T-helper 2 cell treated with Interferon-gamma antibody and Interleukin-4, amounts not matched to agents 5 μg/mL and 100 μg/mL, for 36 hours (primary cell): ENCODE measurements at regions not wholly inside any gene's neighbourhood (a gene's known extent, or its start where the extent isn't known, plus 50 kb on each side); places are given as distances from the start of the nearest gene placed in this dataset.

Experiments
- DNase-seq: peaks from one replicate; pipeline ENCODE4 v3.0.0; 2021; ENCODE audit warnings: low spot score
- H3K27ac Mint-ChIP-seq: one replicate; pipeline ENCODE4 v1.8.0; 2021; ENCODE audit warnings: mild to moderate bottlenecking, mixed read lengths
- H3K27me3 Mint-ChIP-seq: one replicate; pipeline ENCODE4 v1.8.0; 2021; ENCODE audit warnings: low read depth, mixed read lengths
- H3K36me3 Mint-ChIP-seq: one replicate; pipeline ENCODE4 v1.8.0; 2021; ENCODE audit warnings: low read depth, mixed read lengths
- H3K4me1 Mint-ChIP-seq: one replicate; pipeline ENCODE4 v1.8.0; 2021; ENCODE audit warnings: low read depth, mixed read lengths
- H3K4me3 Mint-ChIP-seq: one replicate; pipeline ENCODE4 v1.8.0; 2022; ENCODE audit warnings: mild to moderate bottlenecking, moderate library complexity, mixed read lengths
- H3K9me3 Mint-ChIP-seq: one replicate; pipeline ENCODE4 v1.8.0; 2021; ENCODE audit warnings: mixed read lengths

DNA sequence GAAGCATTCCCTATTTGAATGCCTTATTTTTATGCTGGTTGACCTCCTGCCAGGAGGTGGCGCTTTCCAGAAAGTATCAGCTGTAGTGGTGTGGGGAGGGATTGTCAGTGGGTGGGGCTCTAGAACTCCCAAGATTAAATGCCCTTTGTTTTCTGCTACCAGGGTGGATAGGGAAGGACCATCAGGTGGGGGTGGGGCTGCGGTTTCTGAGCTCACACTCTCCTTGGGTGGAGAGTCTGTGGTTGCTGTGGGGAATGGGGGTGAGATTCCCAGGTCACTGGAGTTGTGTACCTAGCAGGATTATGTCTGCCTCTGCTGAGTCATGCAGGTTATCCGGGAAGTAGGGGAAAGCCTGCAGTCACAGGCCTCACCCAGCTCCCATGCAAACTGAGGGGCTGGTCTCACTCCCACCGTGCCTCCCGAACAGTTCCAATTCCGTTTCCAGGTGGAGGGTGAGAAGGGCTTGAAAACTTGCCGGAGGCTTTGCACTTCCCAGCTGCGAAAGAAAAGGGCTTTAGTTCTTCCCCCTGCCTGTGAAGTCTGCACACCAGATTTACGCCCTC, 68.3 kb downstream of the ALG10B start:
- no peaks in the 10 kb centered on the region for H3K36me3 Mint-ChIP-seq
- no peaks in the 10 kb centered on the region for H3K4me1 Mint-ChIP-seq
- H3K27me3 Mint-ChIP-seq, result no peaks in the 10 kb centered on the region
- H3K27ac Mint-ChIP-seq, result no peak overlapping the region
- peaks cover 52% of the 10 kb centered on the region for H3K9me3 Mint-ChIP-seq
- H3K4me3 Mint-ChIP-seq, result no peak overlapping the region
- no peak for DNase-seq

DNA sequence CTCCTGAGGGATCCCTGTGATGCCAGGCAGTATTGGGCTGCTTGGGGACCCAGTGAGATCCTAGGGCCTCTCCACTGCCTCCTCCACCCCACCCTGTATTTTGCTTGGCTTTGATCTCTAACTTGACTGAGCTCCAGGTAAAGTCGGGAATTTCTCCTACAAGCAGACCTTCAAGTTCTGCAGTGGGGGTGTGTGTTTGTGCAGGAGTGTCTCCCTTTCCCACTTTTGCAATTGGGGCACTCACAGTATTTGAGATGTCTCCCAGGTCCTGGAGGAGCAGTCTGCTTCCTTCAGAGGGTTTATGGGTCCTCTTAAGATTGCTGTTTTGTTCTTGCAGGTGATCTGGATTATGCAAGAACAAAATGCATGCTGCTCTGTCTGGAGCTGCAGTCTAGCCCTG, 68.9 kb downstream of the ALG10B start:
- Mint-ChIP-seq H3K27me3 (no peaks in the 10 kb centered on the region), H3K4me3 (no peak overlapping the region), H3K27ac (no peak overlapping the region), H3K4me1 (no peaks in the 10 kb centered on the region), H3K9me3 (peaks cover 47% of the 10 kb centered on the region), H3K36me3 (no peaks in the 10 kb centered on the region)
- DNase-seq, result no peak

- no peaks in the 10 kb centered on the region for H3K36me3 Mint-ChIP-seq
- no peak overlapping the region for H3K4me3 Mint-ChIP-seq
- no peaks in the 10 kb centered on the region for H3K4me1 Mint-ChIP-seq
- no peak overlapping the region for H3K27ac Mint-ChIP-seq
- DNase-seq, result no peak
- no peaks in the 10 kb centered on the region for H3K27me3 Mint-ChIP-seq
- peaks cover 38% of the 10 kb centered on the region for H3K9me3 Mint-ChIP-seq
These were observed 69.8 kb downstream of the ALG10B start for GRCh38 chr12:38386205-38386985.

DNA sequence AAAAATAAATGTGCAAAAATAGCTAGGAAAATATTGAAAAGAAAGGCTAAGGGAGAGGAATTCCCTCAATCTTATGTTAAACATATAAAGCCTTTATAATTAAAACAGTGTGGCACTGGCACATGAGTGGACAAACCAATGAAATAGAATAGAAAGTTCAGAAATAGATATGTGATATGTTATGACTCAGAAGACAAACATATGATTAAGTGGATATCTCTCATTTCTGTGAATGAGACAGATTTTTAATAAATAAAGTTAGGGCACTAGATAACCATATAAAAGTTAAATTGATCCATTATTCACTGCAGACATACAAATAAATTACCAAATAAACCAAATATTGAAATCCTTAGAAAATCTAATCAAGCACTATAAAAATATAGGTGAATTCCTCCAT, 73.0 kb downstream of the ALG10B start:
- H3K27me3 Mint-ChIP-seq, result no peaks in the 10 kb centered on the region
- no peak for DNase-seq
- no peak overlapping the region for H3K4me3 Mint-ChIP-seq
- no peak overlapping the region for H3K27ac Mint-ChIP-seq
- peaks cover 12% of the 10 kb centered on the region for H3K9me3 Mint-ChIP-seq
- H3K4me1 Mint-ChIP-seq, result no peaks in the 10 kb centered on the region
- H3K36me3 Mint-ChIP-seq, result no peaks in the 10 kb centered on the region

GRCh38 chr12:38391007-38391406, 74.4 kb downstream of the ALG10B start:
- Mint-ChIP-seq H3K27ac (no peak overlapping the region), H3K36me3 (no peaks in the 10 kb centered on the region), H3K4me3 (no peak overlapping the region), H3K27me3 (no peaks in the 10 kb centered on the region), H3K4me1 (no peaks in the 10 kb centered on the region), H3K9me3 (peaks cover 16% of the 10 kb centered on the region)
- no peak for DNase-seq

DNA sequence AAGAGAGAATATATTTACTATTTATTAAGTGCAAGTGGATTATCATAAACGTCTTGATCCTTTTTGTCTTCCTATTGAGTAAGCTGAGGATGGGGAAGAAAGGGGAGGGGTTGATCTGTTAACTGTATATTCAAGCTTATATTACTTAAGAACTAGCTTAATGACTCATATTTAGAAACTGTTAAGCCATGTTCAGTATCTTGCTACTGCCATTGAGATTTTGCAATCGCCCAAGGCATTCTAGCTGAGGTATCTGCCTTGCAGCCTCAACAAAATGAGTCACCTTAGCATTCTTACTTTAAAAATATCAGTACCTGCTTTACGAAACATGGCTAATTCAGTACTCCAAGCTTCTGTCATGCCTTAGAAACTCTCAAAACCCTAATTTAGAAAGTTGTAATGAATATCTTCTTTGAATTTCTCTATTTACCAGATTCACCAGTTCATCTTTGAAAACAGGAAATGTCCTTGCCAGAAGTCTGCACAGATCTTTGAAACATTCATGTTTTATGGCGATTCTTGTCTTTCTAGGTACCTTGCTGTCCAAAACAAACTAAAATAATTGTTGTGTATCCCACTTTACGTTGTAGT, 76.1 kb downstream of the ALG10B start:
- H3K27me3 Mint-ChIP-seq, result no peaks in the 10 kb centered on the region
- H3K9me3 Mint-ChIP-seq, result peaks cover 23% of the 10 kb centered on the region
- H3K27ac Mint-ChIP-seq, result no peak overlapping the region
- no peak overlapping the region for H3K4me3 Mint-ChIP-seq
- no peak for DNase-seq
- H3K4me1 Mint-ChIP-seq, result no peaks in the 10 kb centered on the region
- no peaks in the 10 kb centered on the region for H3K36me3 Mint-ChIP-seq

GRCh38 chr12:38399711-38400206, 83.2 kb downstream of the ALG10B start:
- Mint-ChIP-seq H3K27ac (no peak overlapping the region), H3K36me3 (no peaks in the 10 kb centered on the region), H3K9me3 (peaks cover 28% of the 10 kb centered on the region), H3K4me3 (no peak overlapping the region), H3K4me1 (no peaks in the 10 kb centered on the region), H3K27me3 (no peaks in the 10 kb centered on the region)
- no peak for DNase-seq

DNA sequence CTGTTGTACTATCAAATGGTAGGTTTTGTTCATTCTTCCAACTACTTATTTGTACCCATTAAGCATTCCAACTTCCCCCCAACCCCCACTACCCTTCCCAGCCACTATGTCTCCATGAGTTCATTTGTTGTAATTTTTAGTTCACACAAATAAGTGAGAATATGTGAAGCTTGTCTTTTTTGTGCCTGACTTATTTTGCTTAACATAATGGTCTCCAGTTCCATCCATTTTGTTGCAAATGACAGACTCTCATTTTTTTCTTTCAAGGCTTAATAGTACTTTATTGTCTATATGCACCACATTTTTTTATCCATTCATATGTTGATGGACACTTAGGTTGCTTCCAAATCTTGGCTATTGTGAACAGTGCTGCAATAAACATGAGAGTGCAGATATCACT, 86.2 kb downstream of the ALG10B start:
- H3K27me3 Mint-ChIP-seq, result no peaks in the 10 kb centered on the region
- DNase-seq, result no peak
- H3K4me3 Mint-ChIP-seq, result no peak overlapping the region
- H3K36me3 Mint-ChIP-seq, result no peaks in the 10 kb centered on the region
- peaks cover 18% of the 10 kb centered on the region for H3K9me3 Mint-ChIP-seq
- H3K4me1 Mint-ChIP-seq, result no peaks in the 10 kb centered on the region
- H3K27ac Mint-ChIP-seq, result no peak overlapping the region

- no peak for DNase-seq
- Mint-ChIP-seq H3K36me3 (no peaks in the 10 kb centered on the region), H3K4me1 (no peaks in the 10 kb centered on the region), H3K27ac (no peak overlapping the region), H3K27me3 (no peaks in the 10 kb centered on the region), H3K4me3 (no peak overlapping the region), H3K9me3 (peaks cover 11% of the 10 kb centered on the region)
These were observed 92.9 kb downstream of the ALG10B start for GRCh38 chr12:38409511-38409910.

DNA sequence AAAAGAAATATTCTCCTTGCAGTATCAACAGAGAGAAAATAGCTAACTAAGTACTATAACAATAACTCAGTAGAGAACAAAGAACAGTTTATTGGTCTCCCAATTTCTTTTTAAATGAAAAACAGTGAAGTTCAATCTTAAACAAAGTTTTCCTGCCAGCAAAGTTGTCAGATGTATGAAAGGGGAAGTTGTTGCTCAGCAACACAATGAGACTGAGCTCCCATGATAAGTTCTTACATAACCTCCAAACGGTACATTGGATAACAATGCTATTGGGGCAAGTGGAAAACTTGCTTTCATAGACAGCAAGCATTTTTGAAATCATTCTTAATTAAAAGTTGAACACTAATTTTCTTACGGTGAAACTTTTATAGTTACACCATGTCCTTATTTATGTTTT, 94.9 kb downstream of the ALG10B start:
- DNase-seq, result no peak
- Mint-ChIP-seq H3K4me1 (no peaks in the 10 kb centered on the region), H3K27ac (no peak overlapping the region), H3K36me3 (no peaks in the 10 kb centered on the region), H3K27me3 (no peaks in the 10 kb centered on the region), H3K9me3 (peaks cover 10% of the 10 kb centered on the region), H3K4me3 (no peak overlapping the region)

GRCh38 chr12:38411946-38412345, 95.4 kb downstream of the ALG10B start:
- Mint-ChIP-seq H3K27me3 (no peaks in the 10 kb centered on the region), H3K36me3 (no peaks in the 10 kb centered on the region), H3K9me3 (peaks cover 6% of the 10 kb centered on the region), H3K4me1 (no peaks in the 10 kb centered on the region), H3K27ac (no peak overlapping the region), H3K4me3 (no peak overlapping the region)
- DNase-seq, result no peak

DNA sequence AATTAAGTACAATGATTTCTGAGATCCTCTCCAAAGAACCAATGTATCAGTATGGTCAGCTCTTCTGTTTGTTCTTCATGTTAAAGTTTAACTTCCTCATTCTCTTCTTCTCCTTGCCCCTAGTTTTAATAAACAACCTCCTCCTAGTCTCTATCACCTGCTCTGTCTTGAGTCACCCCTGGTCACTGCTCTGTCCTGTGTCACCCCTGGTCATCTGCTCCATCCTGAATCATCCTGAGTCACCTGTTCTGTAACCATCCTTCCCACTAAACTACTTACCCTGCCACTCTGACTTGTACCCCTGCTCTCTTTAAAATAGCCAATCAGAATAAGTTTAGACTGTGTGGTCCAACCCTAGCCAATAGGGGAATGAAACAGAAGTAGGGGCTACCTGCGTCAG, 100.5 kb downstream of the ALG10B start:
- Mint-ChIP-seq H3K9me3 (peaks cover 27% of the 10 kb centered on the region), H3K27ac (no peak overlapping the region), H3K36me3 (no peaks in the 10 kb centered on the region), H3K4me1 (no peaks in the 10 kb centered on the region), H3K4me3 (no peak overlapping the region), H3K27me3 (no peaks in the 10 kb centered on the region)
- no peak for DNase-seq

DNA sequence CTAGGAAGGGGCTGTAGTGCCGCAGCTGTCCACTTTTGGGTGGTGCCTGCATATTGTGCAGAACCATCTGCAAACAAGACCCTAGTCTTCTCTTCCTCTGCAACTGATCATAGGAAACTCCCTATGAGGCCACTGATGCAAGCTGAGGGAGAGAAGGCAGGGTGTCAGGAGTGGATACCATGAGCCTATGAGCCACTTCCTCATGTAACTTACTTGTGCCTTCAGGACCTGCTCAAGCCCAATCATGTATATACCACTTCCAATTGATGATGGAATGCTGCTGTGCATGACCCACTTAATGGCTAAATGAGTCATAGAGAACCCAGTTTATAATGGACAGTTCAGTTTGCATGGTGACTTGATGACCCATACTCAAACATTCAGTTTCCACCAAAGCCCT, 107.9 kb downstream of the ALG10B start:
- no peak for DNase-seq
- no peaks in the 10 kb centered on the region for H3K4me1 Mint-ChIP-seq
- no peak overlapping the region for H3K27ac Mint-ChIP-seq
- no peak overlapping the region for H3K4me3 Mint-ChIP-seq
- H3K9me3 Mint-ChIP-seq, result peaks cover 29% of the 10 kb centered on the region
- no peaks in the 10 kb centered on the region for H3K36me3 Mint-ChIP-seq
- no peaks in the 10 kb centered on the region for H3K27me3 Mint-ChIP-seq

DNA sequence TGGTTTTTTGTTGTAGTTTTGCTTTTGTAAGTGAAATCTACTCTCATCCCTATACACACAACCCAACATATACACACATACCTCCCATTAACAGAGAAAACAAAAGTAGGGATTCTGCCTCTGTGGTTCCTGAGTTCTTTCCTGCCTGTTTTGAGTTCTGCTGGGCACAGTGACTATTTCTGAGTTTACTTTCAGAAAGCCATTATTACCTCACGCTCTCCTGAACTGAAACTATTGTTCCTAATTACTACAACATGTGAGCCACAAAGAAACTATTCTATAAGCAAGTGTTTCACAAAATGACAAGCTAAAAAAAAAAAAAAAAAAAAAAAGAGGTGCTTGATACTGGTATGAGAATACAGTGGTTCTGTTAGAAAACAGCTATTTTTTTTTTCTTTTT, 110.9 kb downstream of the ALG10B start:
- Mint-ChIP-seq H3K9me3 (peaks cover 20% of the 10 kb centered on the region), H3K36me3 (no peaks in the 10 kb centered on the region), H3K4me1 (no peaks in the 10 kb centered on the region), H3K4me3 (no peak overlapping the region), H3K27me3 (no peaks in the 10 kb centered on the region), H3K27ac (no peak overlapping the region)
- DNase-seq, result no peak
